NCI-H1417 treated with DMSO at 0.1 percent for 48 hours (cell line): ENCODE measurements at regions not wholly inside any gene's neighbourhood (a gene's known extent, or its start where the extent isn't known, plus 50 kb on each side); places are given as distances from the start of the nearest gene placed in this dataset.
"Not testable (repeated sequence)": the region's sequence is repeated elsewhere in the genome, so short reads cannot be mapped to it uniquely, and the experiment has no call there.

Source experiments
- DNase-seq: peaks from one replicate; lab custom pipeline; 2025; lab: John Stamatoyannopoulos, UW

GRCh38 chr20:41784209-41784958, 166.2 kb upstream of the CHD6 start:
- no peak for DNase-seq

- DNase-seq, result no peak
These were observed 165.4 kb upstream of the CHD6 start for GRCh38 chr20:41783423-41784208.

GRCh38 chr20:41782730-41783406, 164.7 kb upstream of the CHD6 start:
- DNase-seq, result no peak

GRCh38 chr20:41782255-41782654, 164.1 kb upstream of the CHD6 start:
- DNase-seq, result no peak

GRCh38 chr20:41776421-41776820, 158.2 kb upstream of the CHD6 start:
- DNase-seq, result no peak

- no peak for DNase-seq
These were observed 156.1 kb upstream of the CHD6 start for GRCh38 chr20:41774291-41774690.

GRCh38 chr20:41770965-41771364, 152.8 kb upstream of the CHD6 start:
- DNase-seq, result no peak

GRCh38 chr20:41770427-41770826, 152.2 kb upstream of the CHD6 start:
- no peak for DNase-seq

- DNase-seq, result peak; percentile 16
These were observed 151.4 kb upstream of the CHD6 start for GRCh38 chr20:41769592-41770018.

GRCh38 chr20:41750137-41750536, 132.0 kb upstream of the CHD6 start:
- DNase-seq, result no peak

- no peak for DNase-seq
These were observed 130.8 kb upstream of the CHD6 start for GRCh38 chr20:41748756-41749582.

- no peak for DNase-seq
These were observed 129.9 kb upstream of the CHD6 start for GRCh38 chr20:41748051-41748450.

GRCh38 chr20:41747226-41747625, 129.0 kb upstream of the CHD6 start:
- no peak for DNase-seq

- no peak for DNase-seq
These were observed 128.5 kb upstream of the CHD6 start for GRCh38 chr20:41746635-41747034.

GRCh38 chr20:41738604-41739206, 120.5 kb upstream of the CHD6 start:
- peak; percentile 22 for DNase-seq

GRCh38 chr20:41735949-41736348, 117.8 kb upstream of the CHD6 start:
- no peak for DNase-seq

GRCh38 chr20:41734506-41734945, 116.3 kb upstream of the CHD6 start:
- no peak for DNase-seq

- no peak for DNase-seq
These were observed 115.0 kb upstream of the CHD6 start for GRCh38 chr20:41733151-41733550.

- DNase-seq, result not testable (repeated sequence)
These were observed 113.0 kb upstream of the CHD6 start for GRCh38 chr20:41731198-41731597.

GRCh38 chr20:41727681-41728080, 109.5 kb upstream of the CHD6 start:
- DNase-seq, result not testable (repeated sequence)

GRCh38 chr20:41726727-41727126, 108.5 kb upstream of the CHD6 start:
- DNase-seq, result no peak
